Activated T-cell treated with anti-CD3 and anti-CD28 coated beads for 1 hour (primary cell): ENCODE measurements at regions not wholly inside any gene's neighbourhood (a gene's known extent, or its start where the extent isn't known, plus 50 kb on each side); places are given as distances from the start of the nearest gene placed in this dataset.
"Not testable (repeated sequence)": the region's sequence is repeated elsewhere in the genome, so short reads cannot be mapped to it uniquely, and the experiment has no call there.

Experiments
- DNase-seq: peaks from one replicate; pipeline ENCODE4 v3.0.0-alpha.2; 2020; ENCODE audit warnings: low read depth

- no peak for DNase-seq
Measured at GRCh38 chr1:213417225-213417820, 366.3 kb downstream of the RPS6KC1 start.

- DNase-seq, result no peak
Measured at GRCh38 chr1:213417846-213418245, 366.8 kb downstream of the RPS6KC1 start.

GRCh38 chr1:213418268-213419071, 367.4 kb downstream of the RPS6KC1 start:
- DNase-seq, result no peak

DNA sequence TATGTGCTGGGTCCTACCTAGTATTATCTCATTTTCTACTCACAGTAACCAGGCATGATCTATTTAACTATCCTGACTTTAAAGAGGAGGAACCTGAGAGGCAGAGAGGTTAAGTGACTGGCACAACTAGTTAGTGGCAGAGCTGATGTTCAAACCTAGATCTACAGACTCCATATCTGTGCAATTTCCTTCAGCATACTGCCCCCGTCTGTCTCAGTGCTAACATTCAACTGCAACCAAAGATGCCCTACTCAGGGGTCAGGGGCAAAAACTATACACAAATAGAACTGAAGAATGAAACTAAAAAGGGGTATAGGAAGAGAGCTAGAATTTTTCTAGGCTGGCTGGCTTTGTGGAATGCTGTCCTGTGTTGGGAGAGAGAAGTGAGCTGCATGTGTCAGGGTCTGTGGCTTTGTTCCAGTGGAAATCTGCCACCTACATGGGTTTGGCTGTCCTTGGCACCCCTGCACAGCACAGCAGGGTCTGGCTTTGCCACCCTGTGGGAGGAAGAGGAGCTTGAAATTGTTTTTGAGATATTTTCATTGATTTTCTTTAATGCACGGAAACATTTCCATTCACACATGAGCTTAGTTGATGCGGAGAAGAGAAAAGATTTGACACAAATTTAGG, 368.5 kb downstream of the RPS6KC1 start:
- no peak for DNase-seq

- not testable (repeated sequence) for DNase-seq
Measured at GRCh38 chr1:213421178-213421577, 370.1 kb downstream of the RPS6KC1 start.

DNA sequence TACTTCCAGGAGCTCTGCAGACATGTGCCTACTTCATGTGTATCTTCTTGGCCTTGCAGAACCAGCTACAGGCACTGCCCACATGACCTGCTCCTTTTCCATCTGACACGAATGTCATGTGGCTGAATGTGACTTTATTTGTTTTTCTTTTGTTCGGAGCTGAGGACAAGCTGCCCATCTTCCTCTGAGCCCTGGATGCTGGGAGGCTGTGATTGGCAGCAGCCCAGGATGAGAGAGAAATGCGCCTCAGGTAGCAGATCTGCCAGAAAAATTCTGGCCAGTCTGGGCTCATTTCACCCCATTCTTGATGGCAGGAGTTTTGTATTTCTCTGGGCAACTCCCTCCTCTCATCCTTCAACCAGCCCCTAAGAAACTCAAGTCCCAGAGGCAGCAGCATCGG, 372.0 kb downstream of the RPS6KC1 start:
- no peak for DNase-seq

DNA sequence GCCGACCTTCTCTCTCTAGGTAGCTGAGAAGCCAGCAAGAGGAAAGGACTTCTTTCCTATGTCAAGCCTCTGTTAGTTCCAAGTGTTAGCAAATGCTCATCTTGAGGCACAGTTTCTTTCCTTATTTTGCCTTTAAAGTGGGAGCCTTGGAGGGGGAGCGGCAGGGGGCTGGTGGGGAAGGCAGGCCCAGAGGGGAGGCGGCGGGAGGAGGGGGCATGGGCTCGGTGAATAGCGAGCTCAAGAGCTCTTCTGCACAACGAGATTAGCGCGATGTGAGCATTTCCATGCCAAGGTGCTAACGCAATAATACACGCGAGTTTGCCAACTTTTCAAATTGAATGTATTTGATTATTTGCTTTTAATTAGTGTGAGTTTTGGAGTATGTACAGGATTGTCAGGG, 372.6 kb downstream of the RPS6KC1 start:
- DNase-seq, result no peak

GRCh38 chr1:213425376-213426030, 374.5 kb downstream of the RPS6KC1 start:
- no peak for DNase-seq

GRCh38 chr1:213429642-213430041, 378.6 kb downstream of the RPS6KC1 start:
- DNase-seq, result no peak

GRCh38 chr1:213435715-213436114, 384.7 kb downstream of the RPS6KC1 start:
- DNase-seq, result no peak

GRCh38 chr1:213438339-213438738, 387.3 kb downstream of the RPS6KC1 start:
- DNase-seq, result no peak

DNA sequence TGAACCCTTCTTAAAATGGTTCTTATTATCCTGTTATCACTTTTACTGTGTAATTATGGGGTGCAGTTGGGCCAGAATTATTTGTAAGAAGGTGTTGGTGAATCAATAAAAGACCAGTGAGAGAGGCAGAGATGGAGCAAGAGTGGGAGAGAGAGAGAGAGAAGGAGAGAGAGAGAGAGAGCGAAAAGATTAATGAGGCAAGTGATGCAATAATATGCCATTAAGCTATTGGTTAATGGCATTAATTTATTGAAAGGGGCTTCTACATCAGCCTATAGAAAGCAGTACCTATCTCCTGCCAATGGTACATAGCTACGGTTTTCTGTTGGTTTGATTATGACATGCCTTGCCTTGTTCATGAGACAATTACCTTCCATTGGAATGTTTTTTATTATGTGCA, 388.7 kb downstream of the RPS6KC1 start:
- DNase-seq, result no peak

- no peak for DNase-seq
Measured at GRCh38 chr1:213440766-213441165, 389.7 kb downstream of the RPS6KC1 start.

DNA sequence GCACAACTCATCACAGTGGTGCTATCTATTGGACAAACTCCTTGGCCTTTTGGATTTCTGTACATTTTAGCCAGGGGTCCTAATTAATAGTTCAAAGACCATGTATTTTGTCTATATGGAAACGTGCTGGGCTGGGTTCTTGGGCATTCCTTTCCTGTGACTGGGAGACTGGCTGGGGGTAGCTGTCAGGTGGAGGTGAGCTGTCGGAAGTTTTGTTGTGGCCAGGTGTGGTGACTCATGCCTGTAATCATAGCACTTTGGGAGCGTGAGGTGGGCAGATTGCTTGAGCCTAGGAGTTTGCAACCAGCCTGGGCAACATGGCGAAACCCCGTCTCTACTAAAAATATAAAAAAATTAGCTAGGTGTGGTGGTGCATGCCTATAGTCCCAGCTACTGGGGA, 392.4 kb downstream of the RPS6KC1 start:
- no peak for DNase-seq

GRCh38 chr1:213444224-213444623, 393.2 kb downstream of the RPS6KC1 start:
- no peak for DNase-seq

- DNase-seq, result no peak
Measured at GRCh38 chr1:213446496-213446895, 395.5 kb downstream of the RPS6KC1 start.

- no peak for DNase-seq
Measured at GRCh38 chr1:213448360-213448759, 397.3 kb downstream of the RPS6KC1 start.

DNA sequence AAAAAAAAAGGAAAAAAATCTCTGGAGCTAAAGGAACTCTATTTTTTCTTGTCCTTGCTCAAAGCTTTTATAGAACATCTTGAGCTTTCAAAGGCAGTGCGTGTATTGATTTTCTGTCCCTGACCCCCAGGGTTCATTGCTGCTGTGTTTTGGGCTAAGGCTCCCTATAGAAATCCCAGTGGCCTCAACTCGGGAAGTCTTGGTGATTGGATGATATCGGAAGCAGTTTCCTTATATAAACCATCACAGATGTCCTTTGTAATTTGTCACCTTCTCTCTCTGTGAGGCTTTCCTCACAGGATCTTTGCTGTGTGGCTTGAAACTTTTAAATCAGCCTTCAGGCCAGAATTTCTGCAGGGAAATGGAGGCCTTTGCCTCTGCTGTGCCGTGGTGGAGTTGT, 397.7 kb downstream of the RPS6KC1 start:
- DNase-seq, result no peak

DNA sequence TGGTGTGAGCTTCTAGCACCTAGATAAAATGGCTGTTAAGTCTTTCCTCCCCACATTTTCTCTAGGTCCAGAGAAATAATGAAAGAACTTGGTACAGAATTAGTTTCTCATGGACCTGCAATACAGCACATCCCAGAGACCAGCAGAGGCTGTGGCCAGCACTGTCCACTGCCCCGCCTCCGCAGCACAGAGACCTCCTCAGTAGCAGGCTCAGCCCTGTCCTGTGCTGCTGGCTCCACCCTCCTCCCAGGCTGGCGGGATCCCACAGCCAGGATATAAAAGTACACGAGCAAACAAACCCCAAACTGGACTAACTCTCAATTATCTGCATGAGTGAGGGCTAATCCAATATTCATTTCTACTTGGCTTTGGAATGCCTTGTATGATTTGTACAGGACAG, 401.5 kb downstream of the RPS6KC1 start:
- no peak for DNase-seq

DNA sequence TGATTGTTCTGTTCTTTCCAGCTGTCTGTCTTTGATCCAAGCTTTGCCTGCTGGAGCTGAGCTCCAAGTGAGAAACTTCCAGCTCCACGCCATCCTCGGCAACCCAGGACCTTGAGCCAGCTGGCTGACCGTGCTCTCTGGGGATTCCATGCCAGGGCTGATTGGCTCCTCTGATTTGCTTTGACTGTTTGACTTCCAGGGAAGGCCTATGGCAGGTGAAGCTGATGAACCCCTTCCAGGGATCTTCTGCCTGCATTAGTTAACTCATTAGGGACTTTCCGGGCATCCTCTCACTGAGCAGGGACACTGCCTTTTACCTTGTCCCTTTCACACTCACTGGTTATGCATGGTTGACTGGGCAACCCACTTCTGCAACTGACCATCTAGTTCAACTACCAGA, 406.1 kb downstream of the RPS6KC1 start:
- DNase-seq, result no peak

- DNase-seq, result no peak
Measured at GRCh38 chr1:213457733-213458132, 406.7 kb downstream of the RPS6KC1 start.

DNA sequence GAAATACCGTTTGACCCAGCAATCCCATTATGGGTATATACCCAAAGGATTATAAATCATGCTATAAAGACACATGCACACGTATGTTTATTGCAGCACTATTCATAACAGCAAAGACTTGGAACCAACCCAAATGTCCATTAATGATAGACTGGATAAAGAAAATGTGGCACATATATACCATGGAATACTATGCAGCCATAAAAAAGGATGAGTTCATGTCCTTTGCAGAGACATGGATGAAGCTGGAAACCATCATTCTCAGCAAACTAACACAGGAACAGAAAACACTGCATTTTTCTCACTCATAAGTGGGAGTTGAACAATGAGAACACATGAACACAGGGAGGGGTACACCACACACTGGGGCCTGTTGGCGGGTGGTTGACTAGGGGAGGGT, 411.3 kb downstream of the RPS6KC1 start:
- not testable (repeated sequence) for DNase-seq
